ENCODE measurements at regions not wholly inside any gene's neighbourhood (a gene's known extent, or its start where the extent isn't known, plus 50 kb on each side); places are given as distances from the start of the nearest gene placed in this dataset.
A peak's percentile ranks its signal among the peaks of the same experiment; 100 is the strongest.

DNA sequence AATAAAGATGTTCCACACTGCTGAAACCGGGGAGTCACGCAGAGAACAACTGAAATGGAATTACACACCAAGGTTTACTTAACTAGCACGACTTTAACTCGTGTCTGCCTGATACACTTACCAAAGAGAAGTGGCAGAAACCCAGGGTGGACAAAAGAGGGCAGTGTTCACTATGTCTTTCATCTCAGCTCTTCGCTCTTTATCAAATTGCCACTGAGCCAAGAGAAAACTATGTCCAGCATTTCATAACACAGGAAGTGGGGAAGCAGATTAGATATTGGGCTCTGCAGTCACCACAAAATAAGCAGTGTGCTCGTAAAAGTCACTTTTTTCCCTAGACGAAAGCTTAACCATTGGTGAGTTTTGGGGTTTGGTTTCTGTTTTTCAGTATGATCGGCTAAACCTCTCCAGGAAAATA is 155.7 kb downstream of the CHIC2 start:
- TF ChIP-seq GATA2 (IDR thresholded peaks at IDR 0.05; ENCODE audit: low read depth, low read length) (peak; percentile 52; the same call in 1 of the 2 replicates), GATA3 (IDR thresholded peaks at IDR 0.05; ENCODE audit: low read depth, low read length) (no peak)

DNA sequence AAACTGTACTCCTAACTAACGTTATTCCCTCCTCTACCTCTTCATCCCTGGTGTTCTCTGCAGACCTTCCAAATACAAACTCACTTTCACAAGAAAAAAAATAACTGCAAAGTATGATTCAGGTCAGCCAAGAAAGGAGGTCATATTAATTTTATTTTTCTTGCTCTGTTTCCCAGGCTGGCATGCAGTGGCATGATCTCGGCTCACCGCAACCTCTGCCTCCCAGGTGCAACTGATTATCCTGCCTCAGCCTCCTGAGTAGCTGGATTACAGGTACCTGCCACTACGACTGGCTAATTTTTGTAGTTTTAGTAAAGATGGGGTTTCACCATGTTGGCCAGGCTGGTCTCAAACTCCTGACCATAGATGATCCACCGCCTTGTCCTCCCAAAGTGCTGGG is 156.6 kb downstream of the CHIC2 start:
- TF ChIP-seq GATA3 (IDR thresholded peaks at IDR 0.05; ENCODE audit: low read depth, low read length) (no peak), GATA2 (IDR thresholded peaks at IDR 0.05; ENCODE audit: low read depth, low read length) (no peak)

DNA sequence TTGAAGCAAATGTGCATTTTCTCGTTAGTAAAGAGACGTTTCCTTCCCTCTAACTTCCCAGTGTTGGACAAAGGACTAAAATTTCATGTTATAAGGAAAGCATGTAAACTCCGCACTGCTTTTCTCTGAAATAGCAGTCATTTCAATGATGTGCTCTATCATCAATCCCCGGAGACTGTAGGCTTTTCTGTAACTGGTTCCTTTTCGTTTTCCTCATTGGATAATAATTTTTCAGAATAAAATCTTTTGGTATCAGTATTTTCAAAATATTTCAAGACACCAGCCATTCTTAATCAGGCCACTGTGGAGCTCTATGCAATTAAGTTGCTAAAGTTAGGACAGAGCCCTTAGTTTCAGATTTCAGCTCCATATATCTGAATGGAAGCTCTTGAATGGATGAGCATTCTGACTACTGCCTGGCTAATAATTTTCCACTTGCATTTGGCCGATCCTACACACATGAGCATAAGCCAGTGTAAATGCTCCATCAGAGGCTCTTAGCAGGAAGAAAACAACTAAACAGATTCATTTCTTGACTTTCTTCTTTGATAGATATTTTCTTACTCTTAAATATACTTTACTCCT is 157.7 kb downstream of the CHIC2 start:
- TF ChIP-seq GATA2 (IDR thresholded peaks at IDR 0.05; ENCODE audit: low read depth, low read length), result no peak
- no peak for TF ChIP-seq GATA3 (IDR thresholded peaks at IDR 0.05; ENCODE audit: low read depth, low read length)

DNA sequence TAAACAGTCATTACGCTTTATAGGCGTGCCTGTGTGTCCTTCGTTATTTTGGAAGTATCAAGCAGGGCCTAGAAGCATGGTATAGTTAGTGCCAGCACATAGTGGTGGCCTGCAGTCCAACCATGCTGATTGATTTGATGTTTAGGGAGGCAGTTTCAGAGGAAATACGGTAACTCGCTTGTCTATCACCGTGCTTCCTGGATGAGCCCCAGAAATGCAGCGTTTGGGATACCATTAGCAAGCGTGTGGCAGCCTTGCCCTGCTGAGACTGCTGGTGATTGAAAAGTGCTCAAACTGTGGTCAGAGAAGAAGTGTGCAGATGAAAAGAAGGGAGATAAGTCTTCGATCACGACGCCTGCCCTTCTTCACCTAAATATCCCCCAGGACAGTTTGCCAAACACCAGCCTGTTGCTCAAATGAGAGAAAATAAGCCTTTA is 158.4 kb downstream of the CHIC2 start:
- no peak for TF ChIP-seq GATA2 (IDR thresholded peaks at IDR 0.05; ENCODE audit: low read depth, low read length)
- TF ChIP-seq GATA3 (IDR thresholded peaks at IDR 0.05; ENCODE audit: low read depth, low read length), result no peak

DNA sequence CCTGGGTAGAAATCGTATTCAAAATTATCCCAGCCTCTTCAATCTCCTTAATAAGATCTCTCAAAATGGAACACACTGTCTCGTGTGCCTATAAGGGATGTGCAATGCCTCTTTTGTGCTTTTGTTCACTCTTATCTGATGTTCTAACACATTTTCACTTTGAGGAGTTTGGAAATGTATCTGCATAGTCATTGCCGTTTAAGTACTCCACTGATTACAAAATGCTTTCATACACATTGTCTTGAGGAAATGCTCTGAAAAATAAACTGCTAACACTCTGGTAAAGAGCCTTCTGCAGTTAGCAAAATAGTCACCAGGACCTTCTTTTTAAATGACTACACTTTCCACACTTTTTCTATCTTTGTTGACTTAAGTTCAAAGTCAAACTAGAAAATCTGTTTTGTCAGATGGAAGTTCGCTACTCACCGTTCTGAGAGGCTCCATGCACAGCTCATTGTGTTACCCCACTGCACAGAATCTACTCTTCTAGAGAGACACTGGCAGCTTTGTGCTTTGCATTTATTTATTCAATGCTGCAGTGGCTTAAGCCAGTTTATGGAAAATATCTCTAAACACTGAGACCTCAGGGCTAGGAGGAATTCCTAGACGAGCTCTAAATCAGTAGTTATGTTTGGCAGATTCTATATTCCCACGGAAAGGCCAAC is 159.0 kb downstream of the CHIC2 start:
- TF ChIP-seq GATA3 (IDR thresholded peaks at IDR 0.05; ENCODE audit: low read depth, low read length), result no peak
- no peak for TF ChIP-seq GATA2 (IDR thresholded peaks at IDR 0.05; ENCODE audit: low read depth, low read length)

- TF ChIP-seq GATA3 (IDR thresholded peaks at IDR 0.05; ENCODE audit: low read depth, low read length) (no peak), GATA2 (IDR thresholded peaks at IDR 0.05; ENCODE audit: low read depth, low read length) (no peak)
Measured at GRCh38 chr4:53902786-53903185, 161.6 kb downstream of the CHIC2 start.

DNA sequence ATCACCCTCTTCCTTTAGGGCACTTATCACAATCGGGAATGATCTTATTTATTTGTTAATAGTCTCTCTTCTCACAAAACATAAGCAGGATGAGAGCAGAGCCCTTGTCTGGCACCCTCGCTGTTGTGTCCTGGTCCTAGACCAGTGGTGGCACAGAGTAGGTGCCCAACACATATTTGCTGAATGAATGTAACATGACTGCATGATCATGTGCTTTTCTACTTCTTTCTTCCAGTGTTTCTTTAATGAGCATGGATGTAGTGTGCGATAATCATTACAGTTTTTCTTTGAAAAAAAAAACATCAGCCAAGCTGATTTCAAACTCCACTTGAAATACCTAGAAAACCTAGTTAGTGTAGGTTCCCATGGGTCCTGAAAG is 164.1 kb downstream of the CHIC2 start:
- TF ChIP-seq GATA3 (IDR thresholded peaks at IDR 0.05; ENCODE audit: low read depth, low read length) (no peak), GATA2 (IDR thresholded peaks at IDR 0.05; ENCODE audit: low read depth, low read length) (no peak)

DNA sequence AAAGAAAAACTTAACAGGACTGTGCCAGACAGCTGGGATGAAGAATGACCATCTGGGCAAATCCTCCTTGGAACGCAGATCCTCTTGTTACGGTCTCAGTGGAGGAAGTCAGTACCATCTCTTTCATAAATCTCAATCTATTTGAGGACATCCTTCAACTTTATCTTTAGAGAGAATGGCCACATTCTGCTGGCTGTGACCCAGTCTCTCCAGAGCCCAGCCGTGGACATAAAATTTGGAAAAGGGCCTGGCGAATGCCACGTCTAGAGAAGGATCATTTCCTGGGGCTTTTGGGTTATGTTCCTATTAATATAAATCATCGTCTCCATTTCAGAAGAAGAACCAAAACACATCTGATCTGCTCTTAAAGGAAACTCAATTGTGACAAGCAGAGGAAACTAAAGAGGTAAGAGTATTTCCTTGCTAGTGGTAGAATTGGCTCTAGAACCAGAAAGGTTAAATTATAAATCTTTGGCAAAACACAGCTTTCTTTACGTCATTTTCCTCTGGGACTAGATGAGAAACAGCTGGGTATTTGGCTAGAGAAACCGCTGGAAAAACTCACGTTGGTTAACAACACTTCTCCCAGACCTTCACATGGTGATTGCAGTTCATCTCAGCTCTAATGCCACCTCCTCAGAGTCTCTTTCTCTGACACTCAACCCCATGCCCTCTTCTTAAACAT is 164.7 kb downstream of the CHIC2 start:
- TF ChIP-seq GATA3 (IDR thresholded peaks at IDR 0.05; ENCODE audit: low read depth, low read length), result no peak
- TF ChIP-seq GATA2 (IDR thresholded peaks at IDR 0.05; ENCODE audit: low read depth, low read length), result no peak

GRCh38 chr4:53895137-53895536 is 169.3 kb downstream of the CHIC2 start:
- TF ChIP-seq GATA3 (IDR thresholded peaks at IDR 0.05; ENCODE audit: low read depth, low read length) (no peak), GATA2 (IDR thresholded peaks at IDR 0.05; ENCODE audit: low read depth, low read length) (no peak)

- TF ChIP-seq GATA3 (IDR thresholded peaks at IDR 0.05; ENCODE audit: low read depth, low read length) (no peak), GATA2 (IDR thresholded peaks at IDR 0.05; ENCODE audit: low read depth, low read length) (no peak)
Measured at GRCh38 chr4:53890461-53890860, 173.9 kb downstream of the CHIC2 start.

GRCh38 chr4:53889326-53890055 is 174.9 kb downstream of the CHIC2 start:
- TF ChIP-seq GATA2 (IDR thresholded peaks at IDR 0.05; ENCODE audit: low read depth, low read length) (no peak), GATA3 (IDR thresholded peaks at IDR 0.05; ENCODE audit: low read depth, low read length) (no peak)

DNA sequence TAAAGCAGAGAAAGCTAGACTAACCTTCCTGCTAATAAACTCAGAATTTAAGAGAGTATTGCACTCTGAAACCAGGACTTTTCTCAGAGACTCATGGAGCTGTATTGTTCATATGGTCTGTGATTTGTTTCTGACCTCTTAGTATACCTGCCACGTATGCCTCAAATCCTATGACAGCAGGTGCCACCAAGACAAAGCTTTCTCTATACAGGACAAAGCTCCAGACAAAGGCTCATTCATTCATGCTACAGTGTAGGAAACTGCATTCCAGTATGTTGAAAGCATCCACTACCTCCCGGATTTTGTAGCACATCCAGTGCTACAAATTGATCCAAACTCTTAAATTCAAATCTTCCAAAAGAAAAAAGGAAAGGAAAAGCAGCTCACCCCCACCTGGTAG is 178.3 kb downstream of the CHIC2 start:
- TF ChIP-seq GATA2 (IDR thresholded peaks at IDR 0.05; ENCODE audit: low read depth, low read length), result no peak
- TF ChIP-seq GATA3 (IDR thresholded peaks at IDR 0.05; ENCODE audit: low read depth, low read length), result no peak

DNA sequence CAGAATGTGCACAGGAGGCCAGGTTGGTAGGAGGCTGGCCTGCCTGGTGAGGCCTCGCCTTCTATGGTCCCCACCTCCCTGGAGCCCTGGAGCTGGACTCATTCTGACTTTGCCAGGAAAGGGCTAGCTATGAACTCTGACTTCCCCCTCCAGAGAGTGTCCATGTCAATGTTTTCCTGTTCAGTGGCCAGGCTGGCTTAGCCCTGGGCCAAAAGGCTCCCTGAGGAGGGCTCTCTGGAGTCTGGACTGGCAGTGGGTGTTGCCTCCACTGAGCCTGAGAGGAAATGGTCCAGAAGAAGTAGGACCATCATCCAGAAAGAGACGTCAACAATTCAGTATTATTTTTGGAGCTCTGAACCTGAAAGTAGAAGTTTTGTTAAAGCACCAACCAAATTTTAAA is 178.7 kb downstream of the CHIC2 start:
- TF ChIP-seq GATA2 (IDR thresholded peaks at IDR 0.05; ENCODE audit: low read depth, low read length) (no peak), GATA3 (IDR thresholded peaks at IDR 0.05; ENCODE audit: low read depth, low read length) (no peak)

DNA sequence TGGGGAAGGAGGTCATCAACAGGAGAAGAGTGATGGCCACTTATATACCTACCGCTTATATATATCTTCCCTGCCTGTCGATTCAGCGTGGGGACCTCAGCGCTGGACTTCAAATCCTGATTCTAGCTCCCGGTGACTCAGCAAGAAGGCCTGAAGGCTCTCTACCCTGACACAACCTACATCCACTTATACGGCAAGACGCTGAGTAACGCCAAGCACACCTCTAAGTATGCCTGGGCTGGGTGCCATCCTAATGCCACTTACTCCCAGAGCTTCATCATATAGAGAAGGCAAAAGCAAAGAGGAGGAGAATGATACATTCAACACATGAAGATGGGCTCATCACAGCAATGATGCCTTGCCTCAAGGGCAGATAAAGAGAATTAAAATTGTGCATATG is 198.3 kb downstream of the CHIC2 start:
- TF ChIP-seq GATA3 (IDR thresholded peaks at IDR 0.05; ENCODE audit: low read depth, low read length) (no peak), GATA2 (IDR thresholded peaks at IDR 0.05; ENCODE audit: low read depth, low read length) (no peak)
